ENCODE measurements at regions not wholly inside any gene's neighbourhood (a gene's known extent, or its start where the extent isn't known, plus 50 kb on each side); places are given as distances from the start of the nearest gene placed in this dataset.

DNA sequence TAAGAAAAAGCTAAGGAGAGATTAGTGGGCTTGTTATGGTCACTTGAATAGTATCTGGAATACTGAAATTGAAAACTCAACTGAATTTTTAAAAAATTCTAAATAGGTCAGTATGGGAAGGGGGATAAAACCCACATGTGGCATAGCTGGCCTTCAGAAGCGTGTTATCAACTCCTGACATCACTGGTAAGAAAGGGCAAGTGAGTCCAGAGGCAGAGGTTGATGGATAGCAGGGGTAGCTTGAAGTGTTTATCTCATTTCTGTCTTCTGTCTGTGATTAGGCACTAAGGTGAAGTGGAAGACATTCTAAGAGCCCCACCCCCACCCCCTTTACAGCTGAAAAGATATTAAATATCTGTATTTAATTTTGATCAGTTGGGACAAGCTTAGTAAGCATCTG, 261.4 kb upstream of the TMTC1 start:
- no peak overlapping the region for H2AFZ ChIP-seq (ENCODE audit: low read length)
- H3K4me1 ChIP-seq (ENCODE audit: insufficient read depth, low read length, poor library complexity, severe bottlenecking): no peaks in the 10 kb centered on the region
- no peaks in the 10 kb centered on the region; the same call in 1 of the 2 replicates for H3K9me3 ChIP-seq (ENCODE audit: insufficient read depth, low read depth, low read length)
- H3K79me2 ChIP-seq (ENCODE audit: insufficient read depth, low read length): no peaks in the 10 kb centered on the region
- no peak overlapping the region for H3K9ac ChIP-seq (ENCODE audit: low read depth, low read length, poor library complexity, severe bottlenecking)
- H3K27me3 ChIP-seq (ENCODE audit: insufficient read depth, low read length, poor library complexity, severe bottlenecking): no peaks in the 10 kb centered on the region
- no peak overlapping the region for H3K4me3 ChIP-seq (ENCODE audit: low read length, poor library complexity, severe bottlenecking)
- H3F3A ChIP-seq (ENCODE audit: low read depth): no peaks in the 10 kb centered on the region
- no peaks in the 10 kb centered on the region for H3K36me3 ChIP-seq (ENCODE audit: insufficient read depth, low read length)
- no peaks in the 10 kb centered on the region for H3K9me2 ChIP-seq (replicated peaks; ENCODE audit: low read depth, low read length)
- no peaks in the 10 kb centered on the region for H4K20me1 ChIP-seq (ENCODE audit: insufficient read depth, low read length, poor library complexity, severe bottlenecking)
- no peak overlapping the region for H3K4me2 ChIP-seq (ENCODE audit: low read depth, low read length, poor library complexity, severe bottlenecking)
- TF ChIP-seq, protein P1, sequence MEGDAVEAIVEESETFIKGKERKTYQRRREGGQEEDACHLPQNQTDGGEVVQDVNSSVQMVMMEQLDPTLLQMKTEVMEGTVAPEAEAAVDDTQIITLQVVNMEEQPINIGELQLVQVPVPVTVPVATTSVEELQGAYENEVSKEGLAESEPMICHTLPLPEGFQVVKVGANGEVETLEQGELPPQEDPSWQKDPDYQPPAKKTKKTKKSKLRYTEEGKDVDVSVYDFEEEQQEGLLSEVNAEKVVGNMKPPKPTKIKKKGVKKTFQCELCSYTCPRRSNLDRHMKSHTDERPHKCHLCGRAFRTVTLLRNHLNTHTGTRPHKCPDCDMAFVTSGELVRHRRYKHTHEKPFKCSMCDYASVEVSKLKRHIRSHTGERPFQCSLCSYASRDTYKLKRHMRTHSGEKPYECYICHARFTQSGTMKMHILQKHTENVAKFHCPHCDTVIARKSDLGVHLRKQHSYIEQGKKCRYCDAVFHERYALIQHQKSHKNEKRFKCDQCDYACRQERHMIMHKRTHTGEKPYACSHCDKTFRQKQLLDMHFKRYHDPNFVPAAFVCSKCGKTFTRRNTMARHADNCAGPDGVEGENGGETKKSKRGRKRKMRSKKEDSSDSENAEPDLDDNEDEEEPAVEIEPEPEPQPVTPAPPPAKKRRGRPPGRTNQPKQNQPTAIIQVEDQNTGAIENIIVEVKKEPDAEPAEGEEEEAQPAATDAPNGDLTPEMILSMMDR (conservative IDR thresholded peaks at IDR 0.05; ENCODE audit: low read length): no peak
- no peak for TF ChIP-seq EZH2phosphoT487 (IDR thresholded peaks at IDR 0.05; ENCODE audit: borderline replicate concordance)

DNA sequence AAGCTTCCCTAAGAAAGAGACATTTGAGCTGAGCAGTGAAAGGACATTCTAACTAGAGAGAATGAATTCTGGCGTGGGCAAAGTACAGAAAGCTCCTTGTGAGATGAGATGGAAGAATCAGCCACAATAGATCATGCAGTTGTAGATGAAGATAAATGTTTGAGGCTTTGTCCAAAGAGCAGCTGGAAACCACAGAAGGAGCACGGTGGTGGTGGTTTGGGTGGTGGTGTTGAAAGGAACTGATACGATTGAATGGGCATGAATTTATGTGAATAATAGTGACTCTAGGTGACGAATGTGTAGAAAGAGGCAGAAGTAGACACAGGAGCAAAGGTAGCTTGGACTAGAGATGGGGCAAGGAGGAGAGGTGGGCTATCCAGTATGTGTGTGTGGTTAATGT, 260.5 kb upstream of the TMTC1 start:
- Histone ChIP-seq H3F3A (ENCODE audit: low read depth) (no peaks in the 10 kb centered on the region), H2AFZ (ENCODE audit: low read length) (no peak overlapping the region), H3K9me2 (replicated peaks; ENCODE audit: low read depth, low read length) (no peaks in the 10 kb centered on the region), H3K4me1 (ENCODE audit: insufficient read depth, low read length, poor library complexity, severe bottlenecking) (no peaks in the 10 kb centered on the region), H3K27me3 (ENCODE audit: insufficient read depth, low read length, poor library complexity, severe bottlenecking) (no peaks in the 10 kb centered on the region), H4K20me1 (ENCODE audit: insufficient read depth, low read length, poor library complexity, severe bottlenecking) (no peaks in the 10 kb centered on the region), H3K79me2 (ENCODE audit: insufficient read depth, low read length) (no peaks in the 10 kb centered on the region), H3K9ac (ENCODE audit: low read depth, low read length, poor library complexity, severe bottlenecking) (no peak overlapping the region), H3K4me2 (ENCODE audit: low read depth, low read length, poor library complexity, severe bottlenecking) (no peak overlapping the region), H3K9me3 (ENCODE audit: insufficient read depth, low read depth, low read length) (no peaks in the 10 kb centered on the region; the same call in 1 of the 2 replicates), H3K36me3 (ENCODE audit: insufficient read depth, low read length) (no peaks in the 10 kb centered on the region), H3K4me3 (ENCODE audit: low read length, poor library complexity, severe bottlenecking) (no peak overlapping the region)
- no peak for TF ChIP-seq EZH2phosphoT487 (IDR thresholded peaks at IDR 0.05; ENCODE audit: borderline replicate concordance)
- TF ChIP-seq, protein P1 (conservative IDR thresholded peaks at IDR 0.05; ENCODE audit: low read length): no peak

DNA sequence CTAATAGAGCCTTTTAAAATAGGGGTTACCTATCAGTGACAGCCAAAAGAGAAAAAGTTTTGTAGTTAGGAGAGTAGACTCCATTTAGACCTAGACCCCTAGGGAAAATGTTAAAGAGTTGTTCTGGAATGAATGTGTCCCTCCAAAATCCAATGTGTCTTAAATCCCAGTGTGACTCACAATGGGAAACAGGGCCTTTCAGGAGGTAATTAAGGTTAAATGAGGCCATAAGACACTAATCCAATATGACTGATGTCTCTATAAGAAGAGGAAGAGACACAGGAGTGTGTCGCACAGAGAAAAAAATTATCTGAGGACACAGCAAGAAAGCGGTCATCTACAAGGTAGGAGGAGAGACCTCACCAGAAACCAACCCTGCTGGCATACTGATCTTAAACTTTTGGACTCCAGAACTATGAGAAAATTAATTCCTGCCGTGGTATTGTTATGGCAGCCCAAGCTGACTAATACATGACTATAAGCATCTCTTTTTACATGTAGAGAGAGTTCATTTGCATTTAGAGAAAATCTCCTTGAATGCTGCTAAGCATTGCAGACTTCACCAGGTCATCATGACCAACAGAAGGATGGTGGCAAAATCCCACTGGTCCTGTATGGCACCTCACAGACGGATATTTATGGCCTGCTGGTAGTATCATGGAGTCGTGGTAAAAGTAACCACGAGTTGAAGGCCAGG, 259.6 kb upstream of the TMTC1 start:
- Histone ChIP-seq H4K20me1 (ENCODE audit: insufficient read depth, low read length, poor library complexity, severe bottlenecking) (no peaks in the 10 kb centered on the region), H3K4me2 (ENCODE audit: low read depth, low read length, poor library complexity, severe bottlenecking) (no peak overlapping the region)

More for the DNA sequence above, 259.6 kb upstream of the TMTC1 start:
- TF ChIP-seq, protein P1 (conservative IDR thresholded peaks at IDR 0.05; ENCODE audit: low read length): no peak
- TF ChIP-seq EZH2phosphoT487 (IDR thresholded peaks at IDR 0.05; ENCODE audit: borderline replicate concordance): no peak
- Histone ChIP-seq H3K4me1 (ENCODE audit: insufficient read depth, low read length, poor library complexity, severe bottlenecking) (no peaks in the 10 kb centered on the region), H3K9me2 (replicated peaks; ENCODE audit: low read depth, low read length) (no peaks in the 10 kb centered on the region), H3K4me3 (ENCODE audit: low read length, poor library complexity, severe bottlenecking) (no peak overlapping the region), H3K9me3 (ENCODE audit: insufficient read depth, low read depth, low read length) (no peaks in the 10 kb centered on the region; the same call in 1 of the 2 replicates), H2AFZ (ENCODE audit: low read length) (no peak overlapping the region), H3F3A (ENCODE audit: low read depth) (no peaks in the 10 kb centered on the region), H3K36me3 (ENCODE audit: insufficient read depth, low read length) (no peaks in the 10 kb centered on the region), H3K79me2 (ENCODE audit: insufficient read depth, low read length) (no peaks in the 10 kb centered on the region), H3K9ac (ENCODE audit: low read depth, low read length, poor library complexity, severe bottlenecking) (no peak overlapping the region), H3K27me3 (ENCODE audit: insufficient read depth, low read length, poor library complexity, severe bottlenecking) (no peaks in the 10 kb centered on the region)

Data from Loucy (cell line).